ENCODE measurements at regions not wholly inside any gene's neighbourhood (a gene's known extent, or its start where the extent isn't known, plus 50 kb on each side); places are given as distances from the start of the nearest gene placed in this dataset.

DNA sequence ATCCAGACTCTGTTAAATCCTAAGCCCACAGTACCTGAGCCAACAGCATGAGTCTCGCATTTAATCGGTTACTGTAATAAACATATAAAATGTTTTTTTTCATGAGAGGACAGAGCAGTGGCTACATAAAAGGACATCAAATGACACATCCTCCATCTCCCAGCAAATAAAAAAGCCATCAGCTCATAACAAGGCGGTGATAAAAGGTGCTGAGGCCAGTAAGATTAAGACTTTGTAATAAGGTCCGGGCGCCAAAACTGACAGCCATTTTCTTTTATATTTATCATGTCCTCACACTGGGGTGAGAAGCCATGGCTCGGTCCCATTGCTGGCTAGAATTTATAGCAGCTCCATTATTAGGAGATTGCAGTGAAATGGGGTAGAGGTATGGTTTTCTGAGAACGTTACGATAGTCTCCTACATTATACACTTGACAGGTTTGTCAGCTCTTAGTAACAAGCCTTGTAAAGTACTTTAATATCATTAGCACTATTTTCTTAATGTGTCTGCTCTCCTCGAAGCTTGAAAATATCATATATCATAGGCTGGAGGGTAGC is 977.8 kb upstream of the NR2F2 start:
- TF ChIP-seq, protein P1, sequence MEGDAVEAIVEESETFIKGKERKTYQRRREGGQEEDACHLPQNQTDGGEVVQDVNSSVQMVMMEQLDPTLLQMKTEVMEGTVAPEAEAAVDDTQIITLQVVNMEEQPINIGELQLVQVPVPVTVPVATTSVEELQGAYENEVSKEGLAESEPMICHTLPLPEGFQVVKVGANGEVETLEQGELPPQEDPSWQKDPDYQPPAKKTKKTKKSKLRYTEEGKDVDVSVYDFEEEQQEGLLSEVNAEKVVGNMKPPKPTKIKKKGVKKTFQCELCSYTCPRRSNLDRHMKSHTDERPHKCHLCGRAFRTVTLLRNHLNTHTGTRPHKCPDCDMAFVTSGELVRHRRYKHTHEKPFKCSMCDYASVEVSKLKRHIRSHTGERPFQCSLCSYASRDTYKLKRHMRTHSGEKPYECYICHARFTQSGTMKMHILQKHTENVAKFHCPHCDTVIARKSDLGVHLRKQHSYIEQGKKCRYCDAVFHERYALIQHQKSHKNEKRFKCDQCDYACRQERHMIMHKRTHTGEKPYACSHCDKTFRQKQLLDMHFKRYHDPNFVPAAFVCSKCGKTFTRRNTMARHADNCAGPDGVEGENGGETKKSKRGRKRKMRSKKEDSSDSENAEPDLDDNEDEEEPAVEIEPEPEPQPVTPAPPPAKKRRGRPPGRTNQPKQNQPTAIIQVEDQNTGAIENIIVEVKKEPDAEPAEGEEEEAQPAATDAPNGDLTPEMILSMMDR (IDR thresholded peaks at IDR 0.05), result no peak
- no peak for TF ChIP-seq POLR2A (IDR thresholded peaks at IDR 0.05)

All from uterus (tissue), 2 donors.